Glutamatergic neuron (in vitro differentiated cells): ENCODE measurements at regions not wholly inside any gene's neighbourhood (a gene's known extent, or its start where the extent isn't known, plus 50 kb on each side); places are given as distances from the start of the nearest gene placed in this dataset.

Experiments used
- DNase-seq: peaks from one replicate; pipeline ENCODE4 v3.0.0; 2022
- H3K27ac Mint-ChIP-seq: one replicate; pipeline ENCODE4 v1.8.0; 2020; ENCODE audit warnings: mild to moderate bottlenecking, mixed read lengths, inconsistent platforms; ENCODE audit not compliant: unreplicated experiment
- H3K27me3 Mint-ChIP-seq: one replicate; pipeline ENCODE4 v1.8.0; 2020; ENCODE audit warnings: mild to moderate bottlenecking, moderate library complexity, mixed read lengths, inconsistent platforms; ENCODE audit not compliant: unreplicated experiment
- H3K36me3 Mint-ChIP-seq: one replicate; pipeline ENCODE4 v1.8.0; 2020; ENCODE audit warnings: mild to moderate bottlenecking, mixed read lengths, inconsistent platforms; ENCODE audit not compliant: unreplicated experiment
- H3K4me1 Mint-ChIP-seq: one replicate; pipeline ENCODE4 v1.8.0; 2020; ENCODE audit warnings: mild to moderate bottlenecking, low read depth, mixed read lengths, inconsistent platforms; ENCODE audit not compliant: unreplicated experiment
- H3K4me3 Mint-ChIP-seq: one replicate; pipeline ENCODE4 v1.8.0; 2020; ENCODE audit warnings: mild to moderate bottlenecking, mixed read lengths, inconsistent platforms; ENCODE audit not compliant: unreplicated experiment
- H3K9me3 Mint-ChIP-seq: one replicate; pipeline ENCODE4 v1.8.0; 2020; ENCODE audit warnings: mild to moderate bottlenecking, moderate library complexity, mixed read lengths, inconsistent platforms; ENCODE audit not compliant: unreplicated experiment
- TF ChIP-seq, protein P1 (sequence below): fragments of 200-600 bp; sonication (generic); IDR thresholded peaks from one replicate; pipeline ENCODE4 v1.5.0; 2021; ENCODE audit not compliant: partially characterized antibody, unreplicated experiment

DNA sequence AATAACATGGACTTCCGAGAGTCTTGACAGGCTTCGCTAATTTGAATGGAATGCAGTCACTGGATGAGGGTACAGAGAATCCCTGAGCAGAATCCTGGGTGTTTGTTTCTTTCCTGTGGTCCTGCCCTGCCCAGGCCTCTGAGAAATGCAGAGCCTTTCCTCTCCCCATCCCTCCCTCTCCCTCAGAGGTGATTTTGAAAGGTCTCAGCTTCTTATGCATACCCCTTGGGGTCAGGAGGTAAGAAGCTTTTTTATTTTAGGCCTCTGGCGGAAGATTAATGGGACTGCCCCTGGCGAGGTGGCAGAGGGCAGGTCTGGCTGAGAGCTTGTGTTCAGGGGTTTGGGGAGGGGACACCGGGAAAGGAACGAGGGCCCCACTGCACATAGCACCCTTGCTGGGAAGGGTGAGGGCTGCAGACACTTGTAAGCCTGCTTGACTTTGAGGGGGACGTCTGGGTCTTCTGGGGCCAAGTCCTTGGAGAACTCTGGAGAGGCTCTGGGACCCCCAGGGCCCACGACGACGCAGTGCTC, 116.5 kb upstream of the SLC45A1 start:
- Mint-ChIP-seq H3K4me3 (no peak overlapping the region), H3K9me3 (no peaks in the 10 kb centered on the region), H3K27me3 (peaks cover 2% of the 10 kb centered on the region), H3K4me1 (no peaks in the 10 kb centered on the region), H3K27ac (no peak overlapping the region), H3K36me3 (no peaks in the 10 kb centered on the region)
- no peak for DNase-seq
- TF ChIP-seq, protein P1, sequence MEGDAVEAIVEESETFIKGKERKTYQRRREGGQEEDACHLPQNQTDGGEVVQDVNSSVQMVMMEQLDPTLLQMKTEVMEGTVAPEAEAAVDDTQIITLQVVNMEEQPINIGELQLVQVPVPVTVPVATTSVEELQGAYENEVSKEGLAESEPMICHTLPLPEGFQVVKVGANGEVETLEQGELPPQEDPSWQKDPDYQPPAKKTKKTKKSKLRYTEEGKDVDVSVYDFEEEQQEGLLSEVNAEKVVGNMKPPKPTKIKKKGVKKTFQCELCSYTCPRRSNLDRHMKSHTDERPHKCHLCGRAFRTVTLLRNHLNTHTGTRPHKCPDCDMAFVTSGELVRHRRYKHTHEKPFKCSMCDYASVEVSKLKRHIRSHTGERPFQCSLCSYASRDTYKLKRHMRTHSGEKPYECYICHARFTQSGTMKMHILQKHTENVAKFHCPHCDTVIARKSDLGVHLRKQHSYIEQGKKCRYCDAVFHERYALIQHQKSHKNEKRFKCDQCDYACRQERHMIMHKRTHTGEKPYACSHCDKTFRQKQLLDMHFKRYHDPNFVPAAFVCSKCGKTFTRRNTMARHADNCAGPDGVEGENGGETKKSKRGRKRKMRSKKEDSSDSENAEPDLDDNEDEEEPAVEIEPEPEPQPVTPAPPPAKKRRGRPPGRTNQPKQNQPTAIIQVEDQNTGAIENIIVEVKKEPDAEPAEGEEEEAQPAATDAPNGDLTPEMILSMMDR, result no peak

- TF ChIP-seq, protein P1, result no peak
- no peaks in the 10 kb centered on the region for H3K36me3 Mint-ChIP-seq
- H3K4me1 Mint-ChIP-seq, result no peaks in the 10 kb centered on the region
- peaks cover 2% of the 10 kb centered on the region for H3K27me3 Mint-ChIP-seq
- H3K9me3 Mint-ChIP-seq, result no peaks in the 10 kb centered on the region
- no peak overlapping the region for H3K27ac Mint-ChIP-seq
- no peak overlapping the region for H3K4me3 Mint-ChIP-seq
- no peak for DNase-seq
Measured at GRCh38 chr1:8200317-8201115, 117.4 kb upstream of the SLC45A1 start.

DNA sequence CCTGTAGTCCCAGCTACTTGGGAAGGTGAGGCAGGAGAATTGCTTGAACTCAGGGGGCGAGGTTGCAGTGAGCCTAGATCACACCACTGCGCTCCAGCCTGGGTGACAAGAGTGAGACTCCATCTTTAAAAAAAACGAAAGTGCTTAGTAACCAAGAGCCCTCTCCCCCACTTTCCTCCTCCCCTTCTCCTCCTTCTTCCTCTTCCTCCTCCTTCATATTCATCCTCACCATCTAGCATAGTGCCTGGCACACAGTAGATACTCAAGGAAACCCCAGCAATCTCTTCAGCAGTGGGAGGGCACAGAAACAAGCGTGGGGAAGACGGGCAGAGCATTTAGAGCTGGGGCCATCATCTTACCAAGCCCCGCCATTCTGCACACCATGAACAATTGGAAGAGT, 119.4 kb upstream of the SLC45A1 start:
- peaks cover 2% of the 10 kb centered on the region for H3K27me3 Mint-ChIP-seq
- TF ChIP-seq, protein P1, result no peak
- no peak for DNase-seq
- H3K27ac Mint-ChIP-seq, result no peak overlapping the region
- no peaks in the 10 kb centered on the region for H3K36me3 Mint-ChIP-seq
- no peak overlapping the region for H3K4me3 Mint-ChIP-seq
- no peaks in the 10 kb centered on the region for H3K4me1 Mint-ChIP-seq
- H3K9me3 Mint-ChIP-seq, result no peaks in the 10 kb centered on the region

- Mint-ChIP-seq H3K36me3 (no peaks in the 10 kb centered on the region), H3K4me1 (no peaks in the 10 kb centered on the region), H3K4me3 (no peak overlapping the region), H3K27me3 (peaks cover 2% of the 10 kb centered on the region), H3K27ac (no peak overlapping the region), H3K9me3 (no peaks in the 10 kb centered on the region)
- DNase-seq, result no peak
- TF ChIP-seq, protein P1, result no peak
Measured at GRCh38 chr1:8197493-8198282, 120.2 kb upstream of the SLC45A1 start.
